Natural killer cell (primary cell): ENCODE measurements at regions not wholly inside any gene's neighbourhood (a gene's known extent, or its start where the extent isn't known, plus 50 kb on each side); places are given as distances from the start of the nearest gene placed in this dataset.

ENCODE experiments used
- ATAC-seq, 3 donors: fragments of 150-1000 bp in 2 of 3; fragments of 200-7000 bp in 1 of 3; cut with Tn5 transposase; 1 replicate in 1 of 3; 2 replicates in 2 of 3; pipeline ENCODE4 v1.10.0; 2021; ENCODE audit warnings: mild to moderate bottlenecking in 2 of 3, moderate library complexity in 2 of 3
- DNase-seq, 2 donors: peaks; one replicate each; pipeline versions ENCODE4 v3.0.0 to v3.0.0-alpha.2; 2013 to 2021; ENCODE audit warnings: mixed read lengths in 1 of 2
- H3K27ac ChIP-seq: one replicate; pipeline ENCODE4 v1.5.1; 2013; ENCODE audit warnings: mild to moderate bottlenecking, low read length
- H3K27me3 ChIP-seq: one replicate; pipeline ENCODE4 v1.6.1; 2013; ENCODE audit warnings: low read length; ENCODE audit not compliant: control insufficient read depth, insufficient read depth
- H3K36me3 ChIP-seq: one replicate; pipeline ENCODE4 v1.6.1; 2013; ENCODE audit warnings: low read length; ENCODE audit not compliant: control insufficient read depth, insufficient read depth
- H3K4me1 ChIP-seq: one replicate; pipeline ENCODE4 v1.6.1; 2013; ENCODE audit warnings: low read length; ENCODE audit not compliant: control insufficient read depth, insufficient read depth
- H3K4me3 ChIP-seq: one replicate; pipeline ENCODE4 v1.5.1; 2013; ENCODE audit warnings: low read length
- H3K9me3 ChIP-seq: one replicate; pipeline ENCODE4 v1.6.1; 2013; ENCODE audit warnings: low read length; ENCODE audit not compliant: control insufficient read depth, insufficient read depth
- H3K27ac Mint-ChIP-seq, 2 donors: one replicate each; pipeline ENCODE4 v1.8.0; 2022; ENCODE audit warnings: mild to moderate bottlenecking in 2 of 2, mixed read lengths in 2 of 2, moderate library complexity in 1 of 2
- H3K27me3 Mint-ChIP-seq, 2 donors: one replicate each; pipeline ENCODE4 v1.8.0; 2022; ENCODE audit warnings: low read depth in 2 of 2, mixed read lengths in 2 of 2
- H3K36me3 Mint-ChIP-seq: one replicate; pipeline ENCODE4 v1.8.0; 2022; ENCODE audit warnings: mixed read lengths
- H3K4me1 Mint-ChIP-seq, 2 donors: one replicate each; pipeline ENCODE4 v1.8.0; 2022; ENCODE audit warnings: mixed read lengths in 2 of 2
- H3K4me3 Mint-ChIP-seq: one replicate; pipeline ENCODE4 v1.8.0; 2022; ENCODE audit warnings: mild to moderate bottlenecking, moderate library complexity, mixed read lengths
- H3K9me3 Mint-ChIP-seq, 2 donors: one replicate each; pipeline ENCODE4 v1.8.0; 2022; ENCODE audit warnings: mixed read lengths in 2 of 2
- CTCF ChIP-seq: fragments of 200-600 bp; IDR thresholded peaks from one replicate; pipeline ENCODE4 v1.8.0; 2022; ENCODE audit warnings: antibody characterized with exemption
- WGBS: methylation state at CpG from one replicate; pipeline ENCODE4 v1.1.7; 2013; ENCODE audit warnings: missing lambda C conversion rate; ENCODE audit not compliant: insufficient coverage; 5-methylcytosine and 5-hydroxymethylcytosine counted together
- intact Hi-C: fragments of 100-400 bp; cut with micrococcal nuclease; formaldehyde crosslinking; loops from one replicate; pipeline ENCODE4 v1.14.2; 2022

DNA sequence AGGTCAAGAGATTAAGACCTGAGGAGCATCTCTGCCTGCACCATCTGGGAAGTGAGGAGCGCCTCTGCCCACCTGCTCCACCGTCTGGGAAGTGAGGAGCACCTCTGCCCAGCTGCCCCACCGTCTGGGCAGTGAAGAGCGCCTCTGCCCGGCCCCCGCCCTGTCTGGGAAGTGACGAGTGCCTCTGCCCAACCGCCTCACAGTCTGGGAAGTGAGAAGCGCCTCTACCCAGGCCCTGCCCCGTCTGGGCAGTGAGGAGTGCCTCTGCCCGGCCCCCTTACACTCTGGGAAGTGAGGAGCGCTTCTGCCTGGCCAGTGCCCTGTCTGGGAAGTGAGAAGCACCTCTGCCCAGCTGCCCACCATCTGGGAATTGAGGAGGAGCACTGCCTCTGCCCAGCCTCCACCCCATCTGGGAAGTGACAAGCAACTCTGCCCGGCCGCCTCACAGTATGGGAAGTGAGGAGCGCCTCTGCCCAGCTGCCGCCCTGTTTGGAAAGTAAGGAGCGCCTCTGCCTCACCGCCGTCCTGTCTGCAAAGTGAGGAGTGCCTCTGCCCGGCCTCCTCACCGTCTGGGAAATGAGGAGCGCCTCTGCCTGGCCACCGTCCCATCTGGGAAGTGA, 270.4 kb upstream of the NRSN1 start:
- ATAC-seq, result no peak
- no peak overlapping the region for H3K27ac ChIP-seq
- H3K9me3 Mint-ChIP-seq, result peaks cover 16 to 31% of the 10 kb centered on the region in 2 donors

DNA sequence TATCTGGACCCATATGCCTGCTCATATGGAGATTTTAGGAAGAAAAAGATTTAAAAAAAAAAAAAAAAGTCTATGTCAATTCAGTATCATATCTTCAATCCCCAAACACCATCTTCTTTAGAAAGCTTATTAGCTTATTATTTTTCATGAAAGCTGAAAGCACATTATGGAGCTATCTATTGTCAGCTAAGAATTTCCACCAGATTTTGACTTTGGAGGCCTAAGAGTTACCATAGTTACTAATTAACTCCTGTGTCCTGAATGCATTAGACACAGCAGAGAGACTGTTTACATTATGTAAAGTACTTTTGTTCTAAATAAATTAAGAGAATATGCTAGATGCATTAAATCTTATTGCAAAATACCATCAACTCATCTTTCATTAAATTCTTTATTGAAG, 255.5 kb upstream of the NRSN1 start:
- H3K27ac ChIP-seq, result no peak overlapping the region
- no peak for DNase-seq
- Mint-ChIP-seq H3K4me1 (no peaks in the 10 kb centered on the region), H3K36me3 (no peaks in the 10 kb centered on the region), H3K27me3 (no peaks in the 10 kb centered on the region), H3K4me3 (no peak overlapping the region), H3K9me3 (peaks cover 0 to 3% of the 10 kb centered on the region in 2 donors), H3K27ac (no peak overlapping the region)
- H3K36me3 ChIP-seq, result no peaks in the 10 kb centered on the region
- H3K4me1 ChIP-seq, result no peaks in the 10 kb centered on the region
- no peak for ATAC-seq
- no peak overlapping the region for H3K4me3 ChIP-seq
- H3K27me3 ChIP-seq, result no peaks in the 10 kb centered on the region
- TF ChIP-seq CTCF, result no peak
- intact Hi-C loops, result no loop called here
- no peaks in the 10 kb centered on the region for H3K9me3 ChIP-seq

More for the DNA sequence above, 270.4 kb upstream of the NRSN1 start:
- Mint-ChIP-seq H3K4me1 (no peaks in the 10 kb centered on the region), H3K27ac (no peak overlapping the region), H3K4me3 (no peak overlapping the region), H3K36me3 (no peaks in the 10 kb centered on the region), H3K27me3 (no peaks in the 10 kb centered on the region)
- peaks cover 3% of the 10 kb centered on the region for H3K9me3 ChIP-seq
- H3K27me3 ChIP-seq, result no peaks in the 10 kb centered on the region
- WGBS, result 90% methylated on average over 23 of the region's 23 CpGs
- intact Hi-C loops, result no loop called here
- no peak for DNase-seq
- no peaks in the 10 kb centered on the region for H3K4me1 ChIP-seq
- no peak for TF ChIP-seq CTCF
- no peaks in the 10 kb centered on the region for H3K36me3 ChIP-seq
- no peak overlapping the region for H3K4me3 ChIP-seq

GRCh38 chr6:23873161-23873560, 252.9 kb upstream of the NRSN1 start:
- ATAC-seq (no peak), DNase-seq (no peak)
- Mint-ChIP-seq H3K9me3 (peaks cover 2 to 3% of the 10 kb centered on the region in 2 donors), H3K27ac (no peak overlapping the region), H3K4me1 (no peaks in the 10 kb centered on the region), H3K27me3 (no peaks in the 10 kb centered on the region), H3K4me3 (no peak overlapping the region), H3K36me3 (no peaks in the 10 kb centered on the region)
- no peak overlapping the region for H3K4me3 ChIP-seq
- intact Hi-C loops, result no loop called here
- H3K9me3 ChIP-seq, result no peaks in the 10 kb centered on the region
- TF ChIP-seq CTCF, result no peak
- H3K36me3 ChIP-seq, result no peaks in the 10 kb centered on the region
- WGBS, result 88% methylated on average over 1 of the region's 1 CpG
- H3K27ac ChIP-seq, result no peak overlapping the region
- H3K27me3 ChIP-seq, result no peaks in the 10 kb centered on the region
- no peaks in the 10 kb centered on the region for H3K4me1 ChIP-seq

DNA sequence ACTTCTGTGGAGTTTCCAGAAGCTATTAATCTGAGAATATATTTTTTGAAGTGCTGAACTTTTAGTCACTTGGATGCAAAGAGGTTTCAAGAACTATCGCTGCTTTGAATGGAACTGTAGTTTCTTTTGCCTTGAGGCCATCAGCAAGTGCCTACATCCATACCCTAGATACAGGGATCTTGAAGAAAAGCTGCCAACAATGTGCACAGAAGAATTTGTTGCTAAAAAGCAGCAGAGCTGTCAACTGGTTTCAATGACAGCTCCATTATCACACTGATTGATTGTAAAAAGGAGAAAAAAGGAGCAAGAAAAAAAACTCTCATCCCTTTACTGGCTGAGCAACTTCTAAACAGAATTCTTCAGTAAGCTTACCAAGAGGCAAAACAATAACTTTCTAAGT, 251.0 kb upstream of the NRSN1 start:
- Histone ChIP-seq H3K4me1 (no peaks in the 10 kb centered on the region), H3K4me3 (no peak overlapping the region), H3K27me3 (no peaks in the 10 kb centered on the region), H3K27ac (no peak overlapping the region), H3K9me3 (no peaks in the 10 kb centered on the region), H3K36me3 (no peaks in the 10 kb centered on the region)
- 92% methylated on average over 1 of the region's 1 CpG for WGBS
- no peak for TF ChIP-seq CTCF
- no peaks in the 10 kb centered on the region for H3K4me1 Mint-ChIP-seq
- H3K4me3 Mint-ChIP-seq, result no peak overlapping the region
- intact Hi-C loops, result no loop called here
- H3K27ac Mint-ChIP-seq, result no peak overlapping the region
- ATAC-seq, result no peak
- H3K9me3 Mint-ChIP-seq, result peaks cover 2 to 3% of the 10 kb centered on the region in 2 donors
- H3K27me3 Mint-ChIP-seq, result no peaks in the 10 kb centered on the region
- DNase-seq, result no peak
- H3K36me3 Mint-ChIP-seq, result no peaks in the 10 kb centered on the region
